UCSD-AML1 (cell line): ENCODE measurements at regions not wholly inside any gene's neighbourhood (a gene's known extent, or its start where the extent isn't known, plus 50 kb on each side); places are given as distances from the start of the nearest gene placed in this dataset.
"Not testable (repeated sequence)": the region's sequence is repeated elsewhere in the genome, so short reads cannot be mapped to it uniquely, and the experiment has no call there.

Experiments used
- DNase-seq: peaks from one replicate; lab custom pipeline; 2025; ENCODE audit not compliant: unreplicated experiment; lab: John Stamatoyannopoulos, UW

DNA sequence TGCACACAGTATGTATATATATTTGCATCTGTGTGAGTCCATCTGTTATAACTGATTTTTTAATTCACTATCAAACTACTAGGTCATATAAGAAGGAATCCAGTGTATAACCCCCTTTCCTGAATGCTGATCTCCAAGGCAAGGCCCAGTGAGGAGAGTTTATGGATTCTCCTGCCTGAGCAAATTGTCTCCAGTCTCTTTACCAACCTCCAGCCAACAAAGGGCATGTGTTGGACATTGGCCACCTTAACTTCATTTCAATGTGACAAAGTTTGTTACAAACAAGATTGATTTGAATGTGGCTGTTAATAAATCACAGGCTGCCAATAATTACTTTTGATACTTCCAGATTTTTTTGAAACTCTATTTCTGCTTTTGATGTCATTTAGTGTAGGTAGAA lies 191.6 kb downstream of the HAO1 start:
- no peak for DNase-seq

GRCh38 chr20:7754102-7754501 lies 186.2 kb downstream of the HAO1 start:
- DNase-seq = no peak

GRCh38 chr20:7758406-7758805 lies 181.9 kb downstream of the HAO1 start:
- DNase-seq = no peak

DNA sequence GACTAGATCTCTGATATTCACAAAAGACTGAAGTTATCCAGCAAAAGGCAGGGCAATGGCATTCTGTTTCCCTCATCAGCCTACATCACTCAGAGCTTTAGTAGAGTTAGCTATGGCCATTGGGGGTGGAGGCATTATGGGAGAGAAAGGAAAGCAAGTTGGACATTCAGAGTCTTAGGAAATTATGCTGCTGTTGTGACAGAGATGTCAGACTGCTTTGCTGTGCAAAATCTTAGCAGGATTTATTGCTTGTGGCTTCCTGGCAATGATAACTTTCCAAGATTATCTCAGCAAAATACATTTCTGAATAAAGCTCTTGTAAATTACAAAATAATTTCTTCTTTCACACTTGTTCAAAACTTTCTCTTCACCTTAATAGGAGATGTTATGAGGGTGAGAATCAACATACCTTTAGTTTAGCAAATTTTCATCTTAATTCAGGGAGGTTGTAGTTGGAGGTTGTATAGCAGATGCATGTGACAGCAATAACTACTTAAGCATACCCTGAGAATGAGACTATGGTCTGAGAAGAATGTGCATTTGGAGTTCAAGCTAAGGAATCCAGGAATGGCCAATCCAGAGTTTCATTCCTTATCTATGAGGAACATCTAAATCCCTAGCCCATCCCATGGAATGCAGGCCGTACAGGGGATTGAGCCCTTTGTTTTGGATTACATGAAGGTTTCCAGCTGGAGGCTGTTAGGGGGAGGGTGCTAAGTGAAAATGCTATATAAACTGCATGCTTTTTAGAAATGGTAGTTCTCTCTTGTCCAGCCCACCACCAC lies 179.8 kb downstream of the HAO1 start:
- DNase-seq = no peak

GRCh38 chr20:7765221-7765620 lies 175.0 kb downstream of the HAO1 start:
- no peak for DNase-seq

- no peak for DNase-seq
These were observed 170.2 kb downstream of the HAO1 start for GRCh38 chr20:7770046-7770445.

GRCh38 chr20:7770578-7770977 lies 169.7 kb downstream of the HAO1 start:
- DNase-seq = no peak

DNA sequence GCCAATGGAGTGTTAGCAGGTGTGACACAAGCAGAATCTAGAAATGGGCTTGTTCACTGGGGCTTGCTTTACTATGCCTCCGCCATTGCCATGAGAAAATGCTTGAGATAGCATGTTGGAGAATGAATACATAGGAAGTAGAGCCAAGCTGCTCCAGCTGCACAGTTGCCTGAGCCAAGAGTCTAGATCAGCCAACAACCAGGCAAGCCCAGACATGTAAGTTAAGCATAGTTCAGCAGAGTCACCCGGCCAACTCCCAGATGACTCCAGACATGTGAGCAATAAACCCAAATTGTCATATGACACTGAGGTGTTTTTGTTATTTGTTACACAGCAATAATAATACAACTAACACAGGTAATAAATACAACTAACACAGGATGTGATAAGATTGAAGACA lies 167.9 kb downstream of the HAO1 start:
- no peak for DNase-seq

GRCh38 chr20:7773511-7773910 lies 166.7 kb downstream of the HAO1 start:
- DNase-seq = no peak

- DNase-seq = no peak
These were observed 165.2 kb downstream of the HAO1 start for GRCh38 chr20:7775072-7775471.

DNA sequence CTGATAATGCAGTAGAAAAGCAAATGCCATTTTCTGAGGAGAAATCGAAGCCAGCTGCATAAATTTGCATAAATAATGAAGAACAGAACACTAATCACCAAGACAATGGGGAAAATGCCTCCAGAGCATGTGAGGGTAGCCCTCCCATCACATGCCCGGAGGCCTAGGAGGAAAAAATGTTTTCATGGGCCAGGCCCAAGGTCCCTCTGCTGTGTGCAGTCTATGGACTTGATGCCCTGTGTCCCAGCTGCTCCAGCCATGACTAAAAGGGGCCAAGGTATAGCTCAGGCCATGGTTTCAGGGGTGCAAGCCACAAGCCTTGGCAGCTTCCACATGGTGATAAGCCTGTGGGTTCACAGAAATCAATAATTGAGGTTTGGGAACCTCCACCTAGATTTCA lies 164.1 kb downstream of the HAO1 start:
- no peak for DNase-seq

GRCh38 chr20:7790189-7790588 lies 150.1 kb downstream of the HAO1 start:
- DNase-seq = no peak

DNA sequence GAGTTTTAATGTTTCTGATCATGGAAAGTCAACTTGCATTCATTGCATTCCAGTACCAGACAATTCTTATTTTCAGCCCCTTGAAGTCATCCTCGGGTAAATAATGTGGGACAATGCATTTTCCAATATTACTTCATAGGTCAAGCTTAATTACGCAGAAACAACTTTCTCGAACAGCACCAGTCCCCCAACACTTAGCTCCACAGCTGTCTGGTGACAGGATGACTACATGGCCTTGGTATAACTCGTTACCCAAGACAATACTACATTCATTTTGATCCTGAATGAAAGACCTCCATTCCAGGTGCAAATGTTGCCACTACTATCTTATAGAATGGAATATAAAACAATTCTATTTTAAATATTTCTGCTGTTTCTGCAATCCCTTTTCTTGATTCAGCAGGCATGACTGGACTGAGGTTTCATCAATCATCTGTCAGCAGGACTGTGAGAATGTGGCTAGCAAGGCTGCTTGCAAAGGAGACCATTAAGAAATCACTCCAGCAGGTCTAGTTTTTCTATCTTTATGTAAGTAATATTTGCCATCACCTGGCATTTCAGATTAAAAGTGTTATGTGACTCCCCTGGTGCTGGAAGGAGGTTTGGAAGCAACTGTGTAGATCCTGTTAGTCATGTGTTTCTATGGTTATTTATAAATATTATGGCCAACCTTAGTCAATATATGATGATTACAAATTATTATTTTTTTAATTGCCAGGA lies 147.9 kb downstream of the HAO1 start:
- no peak for DNase-seq

DNA sequence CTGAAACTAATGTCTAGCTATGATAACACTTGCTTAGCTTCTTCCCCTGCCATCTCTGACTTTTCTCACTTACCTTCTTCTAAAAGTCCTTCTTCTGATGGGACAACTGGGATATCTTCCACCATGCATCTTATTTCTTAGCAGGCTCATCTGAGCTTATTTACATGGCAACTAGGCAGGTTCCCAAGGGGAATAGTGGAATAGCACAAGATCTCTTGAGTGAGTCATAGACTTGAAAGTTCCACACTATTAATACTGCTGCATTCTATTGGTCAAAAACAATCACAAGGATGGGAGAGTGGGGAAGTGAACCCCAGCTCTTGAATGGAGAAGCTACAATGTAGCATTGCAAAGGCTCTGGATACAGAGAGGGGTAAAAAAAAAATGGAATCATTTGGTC lies 142.1 kb downstream of the HAO1 start:
- DNase-seq = no peak

DNA sequence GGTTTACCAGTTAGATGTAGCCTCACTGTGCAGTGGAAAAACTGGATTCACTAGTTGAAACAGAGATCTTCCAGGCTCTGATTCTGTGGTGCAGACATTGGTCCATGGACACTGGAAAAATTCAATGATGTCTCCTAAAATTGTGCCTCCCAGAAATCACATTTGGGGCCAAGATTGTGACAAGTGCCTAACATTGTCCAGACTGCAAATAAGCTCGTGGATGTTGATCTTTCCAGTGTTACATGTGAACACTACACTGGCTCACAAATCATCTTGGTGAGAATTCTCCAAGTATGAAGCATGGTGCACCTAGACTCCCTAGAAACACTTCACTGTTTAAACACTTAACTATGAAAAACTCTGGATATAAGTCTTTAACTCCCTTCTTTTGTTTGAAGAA lies 140.4 kb downstream of the HAO1 start:
- no peak for DNase-seq

GRCh38 chr20:7803411-7804151 lies 136.7 kb downstream of the HAO1 start:
- not testable (repeated sequence) for DNase-seq

GRCh38 chr20:7806831-7807230 lies 133.4 kb downstream of the HAO1 start:
- DNase-seq = no peak

GRCh38 chr20:7817286-7817685 lies 123.0 kb downstream of the HAO1 start:
- no peak for DNase-seq

GRCh38 chr20:7818477-7818876 lies 121.8 kb downstream of the HAO1 start:
- DNase-seq = no peak

GRCh38 chr20:7820897-7821296 lies 119.4 kb downstream of the HAO1 start:
- no peak for DNase-seq

- no peak for DNase-seq
These were observed 117.5 kb downstream of the HAO1 start for GRCh38 chr20:7822772-7823171.

- no peak for DNase-seq
These were observed 111.8 kb downstream of the HAO1 start for GRCh38 chr20:7828437-7828836.
